Fibroblast of the aortic adventitia (primary cell): ENCODE measurements at regions not wholly inside any gene's neighbourhood (a gene's known extent, or its start where the extent isn't known, plus 50 kb on each side); places are given as distances from the start of the nearest gene placed in this dataset.
"Not testable (repeated sequence)": the region's sequence is repeated elsewhere in the genome, so short reads cannot be mapped to it uniquely, and the experiment has no call there.

Experiments
- DNase-seq: peaks from one replicate; pipeline ENCODE4 v3.0.0-alpha.2; 2010; ENCODE audit warnings: low read depth
- H3K4me3 ChIP-seq: 2 replicates; pipeline ENCODE4 v1.5.1; 2011; ENCODE audit warnings: low read depth, mild to moderate bottlenecking, control low read depth, low read length, moderate library complexity
- TF ChIP-seq, protein P1 (sequence below): IDR thresholded peaks from 2 replicates; pipeline ENCODE4 v1.5.1; 2011; ENCODE audit warnings: mild to moderate bottlenecking, low read length, control low read depth, inconsistent platforms; ENCODE audit not compliant: insufficient read depth

DNA sequence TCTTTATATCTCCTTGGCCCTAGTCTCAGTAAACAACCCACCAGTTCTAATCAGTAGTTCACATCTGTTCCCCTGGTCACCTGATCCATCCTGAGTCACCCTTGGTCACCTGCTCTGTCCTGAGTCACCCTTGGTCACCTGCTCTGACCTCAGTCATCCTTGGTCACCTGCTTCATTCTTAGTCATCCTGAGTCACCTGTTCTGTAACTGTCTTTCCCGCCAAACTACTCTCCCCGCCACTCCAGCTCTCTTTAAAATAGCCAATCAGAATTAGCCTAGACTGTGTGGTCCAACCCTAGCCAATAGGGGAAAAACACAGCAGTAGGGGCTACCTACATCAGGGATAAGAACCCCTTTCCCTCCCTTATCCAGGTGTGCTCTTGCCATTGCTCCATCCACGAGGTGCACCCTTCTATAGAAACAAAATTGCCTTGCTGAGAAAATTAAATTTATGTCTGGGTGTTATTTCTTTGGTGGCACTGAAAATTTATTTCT, 245.4 kb upstream of the DIO3 start:
- H3K4me3 ChIP-seq, result no peak overlapping the region
- no peak for DNase-seq
- TF ChIP-seq, protein P1, sequence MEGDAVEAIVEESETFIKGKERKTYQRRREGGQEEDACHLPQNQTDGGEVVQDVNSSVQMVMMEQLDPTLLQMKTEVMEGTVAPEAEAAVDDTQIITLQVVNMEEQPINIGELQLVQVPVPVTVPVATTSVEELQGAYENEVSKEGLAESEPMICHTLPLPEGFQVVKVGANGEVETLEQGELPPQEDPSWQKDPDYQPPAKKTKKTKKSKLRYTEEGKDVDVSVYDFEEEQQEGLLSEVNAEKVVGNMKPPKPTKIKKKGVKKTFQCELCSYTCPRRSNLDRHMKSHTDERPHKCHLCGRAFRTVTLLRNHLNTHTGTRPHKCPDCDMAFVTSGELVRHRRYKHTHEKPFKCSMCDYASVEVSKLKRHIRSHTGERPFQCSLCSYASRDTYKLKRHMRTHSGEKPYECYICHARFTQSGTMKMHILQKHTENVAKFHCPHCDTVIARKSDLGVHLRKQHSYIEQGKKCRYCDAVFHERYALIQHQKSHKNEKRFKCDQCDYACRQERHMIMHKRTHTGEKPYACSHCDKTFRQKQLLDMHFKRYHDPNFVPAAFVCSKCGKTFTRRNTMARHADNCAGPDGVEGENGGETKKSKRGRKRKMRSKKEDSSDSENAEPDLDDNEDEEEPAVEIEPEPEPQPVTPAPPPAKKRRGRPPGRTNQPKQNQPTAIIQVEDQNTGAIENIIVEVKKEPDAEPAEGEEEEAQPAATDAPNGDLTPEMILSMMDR, result no peak

DNA sequence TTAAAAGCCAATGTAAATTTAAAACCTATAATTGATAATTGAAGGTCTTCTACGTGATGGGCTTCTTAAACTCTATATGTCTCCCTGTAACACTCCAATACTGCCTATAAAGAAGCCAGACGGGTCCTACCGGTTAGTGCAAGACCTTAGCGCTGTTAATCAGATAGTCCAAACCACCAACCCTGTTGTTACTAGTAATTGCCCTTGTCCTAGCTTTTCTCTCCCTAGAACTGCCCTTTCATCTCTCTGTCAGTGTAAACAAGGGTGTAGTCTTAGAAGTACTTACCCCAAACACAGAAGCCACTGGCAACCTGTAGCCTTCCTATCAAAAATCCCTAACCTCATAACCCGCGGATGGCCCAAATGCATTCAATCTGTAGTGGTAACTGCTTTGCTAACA, 243.0 kb upstream of the DIO3 start:
- TF ChIP-seq, protein P1, result no peak
- DNase-seq, result no peak
- no peak overlapping the region for H3K4me3 ChIP-seq

DNA sequence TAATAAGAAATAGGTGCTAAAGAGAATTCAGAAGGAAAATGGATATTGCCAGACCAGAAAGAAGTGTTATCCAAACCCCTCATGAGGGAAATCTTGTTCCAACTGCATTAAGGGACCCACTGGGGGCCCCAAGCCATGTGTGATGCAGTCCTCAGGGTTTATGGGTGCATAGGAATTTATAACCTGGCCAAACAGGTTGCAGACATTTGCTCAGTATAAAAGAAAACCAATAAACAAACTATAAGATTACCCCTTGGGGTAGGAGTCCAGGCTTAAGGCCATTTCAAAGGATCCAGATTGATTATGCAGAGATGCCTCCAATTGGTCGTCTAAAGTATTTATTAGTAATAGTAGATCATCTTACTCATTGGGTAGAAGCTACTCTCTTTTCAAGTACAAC, 240.9 kb upstream of the DIO3 start:
- TF ChIP-seq, protein P1, result no peak
- no peak overlapping the region for H3K4me3 ChIP-seq
- no peak for DNase-seq

DNA sequence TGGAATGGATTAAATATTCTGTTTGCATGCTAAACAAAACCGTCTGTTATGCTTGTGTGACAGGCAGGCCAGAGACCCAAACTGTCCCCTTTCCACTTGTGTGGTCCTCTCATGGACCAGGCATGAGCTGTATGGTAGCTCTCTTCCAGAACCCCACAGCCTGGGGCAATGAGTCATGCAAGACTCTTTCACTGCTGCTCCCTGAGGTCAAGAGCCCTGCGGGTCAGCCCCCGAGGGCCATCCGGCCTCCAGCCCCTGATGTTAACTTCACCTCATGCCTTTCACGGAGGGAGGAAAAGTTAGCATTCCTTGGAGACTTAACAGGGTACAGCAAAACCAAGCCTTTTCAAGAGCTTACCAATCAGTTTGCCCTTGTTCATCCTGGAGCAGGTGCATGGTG, 239.1 kb upstream of the DIO3 start:
- no peak overlapping the region for H3K4me3 ChIP-seq
- TF ChIP-seq, protein P1, result no peak
- DNase-seq, result no peak

DNA sequence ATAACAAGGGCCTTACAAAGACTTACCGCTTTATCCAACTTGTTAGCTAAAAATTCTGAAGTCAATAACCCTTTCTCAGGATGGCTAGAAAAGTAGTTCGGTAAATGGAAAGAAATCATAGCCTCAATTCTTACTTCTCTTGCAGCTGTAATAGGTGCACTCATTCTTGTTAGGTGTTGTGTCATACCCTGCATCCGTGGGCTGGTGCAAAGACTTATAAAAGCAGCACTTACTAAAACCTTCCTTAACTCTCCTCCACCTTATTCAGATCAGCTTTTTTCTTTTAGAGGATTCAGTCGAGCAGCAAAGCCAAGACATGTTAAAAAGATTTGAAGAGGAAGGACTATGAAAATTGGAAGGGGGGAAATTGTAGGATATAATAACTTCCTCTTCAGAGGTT, 238.2 kb upstream of the DIO3 start:
- TF ChIP-seq, protein P1, result no peak
- no peak for DNase-seq
- no peak overlapping the region for H3K4me3 ChIP-seq

DNA sequence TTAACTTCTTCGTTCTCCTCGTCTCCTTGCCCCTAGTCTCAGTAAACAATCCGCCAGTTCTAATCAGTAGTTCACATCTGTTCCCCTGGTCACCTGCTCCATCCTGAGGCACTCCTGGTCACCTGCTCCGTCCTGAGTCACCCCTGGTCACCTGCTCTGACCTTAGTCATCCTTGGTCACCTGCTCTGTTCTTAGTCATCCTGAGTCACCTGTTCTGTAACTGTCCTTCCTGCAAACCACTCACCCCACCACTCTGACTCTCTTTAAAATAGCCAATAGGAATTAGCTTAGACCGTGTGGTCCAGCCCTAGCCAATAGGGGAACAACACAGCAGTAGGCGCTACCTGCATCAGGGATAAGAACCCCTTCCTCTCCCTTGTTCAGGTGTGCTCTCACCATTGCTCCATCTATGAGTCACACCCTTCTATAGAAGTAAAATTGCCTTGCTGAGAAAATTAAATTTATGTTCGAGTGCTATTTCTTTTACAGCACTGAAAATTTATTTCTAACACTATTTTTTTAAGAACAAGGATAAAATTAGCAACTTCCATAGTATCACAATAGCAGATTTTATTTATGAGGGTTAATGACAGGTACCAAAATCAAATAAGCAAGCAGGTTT, 237.6 kb upstream of the DIO3 start:
- H3K4me3 ChIP-seq, DNase-seq: not testable (repeated sequence)

DNA sequence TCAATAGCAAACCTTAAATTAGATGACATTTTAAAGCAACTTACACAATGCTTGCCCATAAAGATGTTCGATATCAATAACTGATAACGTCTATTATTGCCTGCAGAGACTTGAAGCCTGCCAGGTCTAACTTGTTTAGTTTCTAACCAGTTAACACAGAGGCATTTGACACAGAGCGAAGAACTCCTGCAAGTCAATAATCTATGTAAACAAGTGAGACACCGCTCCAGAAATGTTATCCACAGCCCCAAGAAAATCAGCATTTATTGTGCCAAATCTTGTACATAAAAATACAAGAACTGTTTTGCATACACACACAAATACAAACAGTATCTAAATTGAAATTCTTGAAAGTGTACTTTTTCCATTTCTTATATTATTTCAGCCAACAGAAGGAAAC, 236.0 kb upstream of the DIO3 start:
- no peak overlapping the region for H3K4me3 ChIP-seq
- no peak for DNase-seq
- TF ChIP-seq, protein P1, result no peak
